H1 (cell line): ENCODE measurements at regions not wholly inside any gene's neighbourhood (a gene's known extent, or its start where the extent isn't known, plus 50 kb on each side); places are given as distances from the start of the nearest gene placed in this dataset.

Experiments
- CTCF ChIA-PET: fragments of 300-600 bp; sonication (Branson Sonifier 250); formaldehyde crosslinking; loops from one replicate; lab custom pipeline; 2021; ENCODE audit not compliant: partially characterized antibody; lab: Charles Lee
- POLR2A ChIA-PET: fragments of 300-600 bp; sonication (Branson Sonifier 250); formaldehyde crosslinking; loops from one replicate; lab custom pipeline; 2021; ENCODE audit warnings: inconsistent platforms; ENCODE audit not compliant: partially characterized antibody; lab: Charles Lee
- DNase-seq, 2 experiments: peaks; one replicate each; pipeline versions ENCODE4 v3.0.0 to v3.0.0-alpha.2; 2010 to 2022; ENCODE audit warnings: low spot score in 2 of 2, low read depth in 1 of 2, mixed read lengths in 1 of 2
- FAIRE-seq: peaks from 2 replicates; lab custom pipeline; 2011; peaks lifted over from hg19 to GRCh38; lab: Jason Lieb, UNC
- H2AFZ ChIP-seq: 2 replicates; pipeline ENCODE4 v1.8.1; 2012; ENCODE audit warnings: low read length, inconsistent platforms
- H2AK5ac ChIP-seq: 2 replicates; pipeline ENCODE4 v1.6.1; 2013; ENCODE audit warnings: low read depth, low read length
- H2BK120ac ChIP-seq: replicated peaks from 2 replicates; pipeline ENCODE3; 2013; ENCODE audit warnings: low read depth, low read length, inconsistent platforms
- H2BK12ac ChIP-seq: 2 replicates; pipeline ENCODE4 v1.6.1; 2013; ENCODE audit warnings: low read depth, low read length
- H2BK15ac ChIP-seq: 2 replicates; pipeline ENCODE4 v1.6.1; 2013; ENCODE audit warnings: low read length
- H2BK20ac ChIP-seq: 2 replicates; pipeline ENCODE4 v1.6.1; 2013; ENCODE audit warnings: low read length
- H2BK5ac ChIP-seq: 2 replicates; pipeline ENCODE4 v1.6.1; 2013; ENCODE audit warnings: low read depth, low read length
- H3K14ac ChIP-seq: 2 replicates; pipeline ENCODE4 v1.6.1; 2013; ENCODE audit warnings: inconsistent platforms; ENCODE audit not compliant: insufficient read length
- H3K18ac ChIP-seq: 2 replicates; pipeline ENCODE4 v1.6.1; 2013; ENCODE audit warnings: low read length; ENCODE audit errors: extremely low read depth
- H3K23ac ChIP-seq: 2 replicates; pipeline ENCODE4 v1.6.1; 2013; ENCODE audit warnings: inconsistent platforms; ENCODE audit not compliant: insufficient read length
- H3K23me2 ChIP-seq: 2 replicates; pipeline ENCODE4 v1.6.1; 2013; ENCODE audit warnings: low read depth, low read length
- H3K27ac ChIP-seq: 2 replicates; pipeline ENCODE4 v1.6.1; 2011; ENCODE audit warnings: low read depth, low read length, inconsistent platforms
- H3K27me3 ChIP-seq, 4 experiments: replicated peaks in 1 of 4; 1 replicate in 1 of 4; 2 replicates in 3 of 4; pipeline versions ENCODE4 v1.6.1 to v1.8.1; 2011 to 2013; ENCODE audit warnings: low read length in 3 of 4, mild to moderate bottlenecking in 3 of 4, inconsistent platforms in 2 of 4, mixed read lengths in 2 of 4, moderate library complexity in 1 of 4; ENCODE audit not compliant: control insufficient read depth in 3 of 4, insufficient read depth in 3 of 4; ENCODE audit errors: extremely low read depth in 1 of 4
- H3K36me3 ChIP-seq, 4 experiments: 2 replicates each; pipeline versions ENCODE4 v1.6.1 to v1.8.1; 2011 to 2013; ENCODE audit warnings: mild to moderate bottlenecking in 4 of 4, low read length in 3 of 4, moderate library complexity in 2 of 4, control low read depth in 1 of 4, inconsistent platforms in 1 of 4; ENCODE audit not compliant: insufficient read depth in 4 of 4, control insufficient read depth in 2 of 4
- H3K4ac ChIP-seq: replicated peaks from 2 replicates; pipeline ENCODE3; 2013; ENCODE audit warnings: low read length, low read depth, mixed read lengths, inconsistent platforms; ENCODE audit not compliant: insufficient read length
- H3K4me1 ChIP-seq, 4 experiments: replicated peaks in 1 of 4; 1 replicate in 1 of 4; 2 replicates in 3 of 4; pipeline versions ENCODE4 v1.6.1 to v1.8.1; 2011 to 2013; ENCODE audit warnings: low read length in 3 of 4, inconsistent platforms in 2 of 4, mixed read lengths in 1 of 4; ENCODE audit not compliant: insufficient read depth in 4 of 4, control insufficient read depth in 3 of 4
- H3K4me2 ChIP-seq, 2 experiments: 2 replicates each; pipeline versions ENCODE4 v1.6.1 to v1.8.1; 2011 to 2013; ENCODE audit warnings: low read depth in 2 of 2, low read length in 2 of 2, control low read depth in 1 of 2, inconsistent platforms in 1 of 2, mild to moderate bottlenecking in 1 of 2; ENCODE audit not compliant: insufficient read depth in 1 of 2
- H3K4me3 ChIP-seq, 4 experiments: fragments of 200-600, 300-600 bp in 1 of 4; sonication (generic), shearing (Covaris generic), sonication (Bioruptor Twin) in 1 of 4; 2 replicates each; pipeline versions ENCODE4 v1.5.1 to v1.8.1; 2011 to 2016; ENCODE audit warnings: low read length in 4 of 4, low read depth in 3 of 4, control low read depth in 2 of 4, inconsistent platforms in 2 of 4, mild to moderate bottlenecking in 2 of 4, mixed read lengths in 1 of 4, moderate library complexity in 1 of 4; ENCODE audit not compliant: insufficient read depth in 2 of 4; ENCODE audit errors: extremely low read depth in 1 of 4
- H3K56ac ChIP-seq: replicated peaks from 2 replicates; pipeline ENCODE3; 2013; ENCODE audit warnings: low read depth, mild to moderate bottlenecking, mixed read lengths, low read length, inconsistent platforms; ENCODE audit not compliant: insufficient read length
- H3K79me1 ChIP-seq: 2 replicates; pipeline ENCODE4 v1.6.1; 2013; ENCODE audit warnings: low read depth, low read length, control low read depth
- H3K79me2 ChIP-seq, 2 experiments: 2 replicates each; pipeline versions ENCODE4 v1.6.1 to v1.8.1; 2012 to 2013; ENCODE audit warnings: low read length in 2 of 2, mild to moderate bottlenecking in 2 of 2, inconsistent platforms in 1 of 2; ENCODE audit not compliant: insufficient read depth in 2 of 2, control insufficient read depth in 1 of 2
- H3K9ac ChIP-seq, 4 experiments: replicated peaks in 1 of 4; 1 replicate in 1 of 4; 2 replicates in 3 of 4; pipeline versions ENCODE4 v1.6.1 to v1.8.1; 2011 to 2013; ENCODE audit warnings: low read depth in 3 of 4, low read length in 3 of 4, control low read depth in 2 of 4, mild to moderate bottlenecking in 2 of 4, moderate library complexity in 2 of 4, inconsistent platforms in 1 of 4; ENCODE audit errors: extremely low read depth in 1 of 4
- H3K9me3 ChIP-seq, 2 experiments: 2 replicates each; pipeline versions ENCODE4 v1.6.1 to v1.8.1; 2012 to 2013; ENCODE audit warnings: mild to moderate bottlenecking in 2 of 2, moderate library complexity in 2 of 2, control low read depth in 1 of 2, inconsistent platforms in 1 of 2, low read depth in 1 of 2, low read length in 1 of 2, mixed read lengths in 1 of 2; ENCODE audit not compliant: insufficient read depth in 2 of 2
- H4K20me1 ChIP-seq, 2 experiments: replicated peaks in 1 of 2; 2 replicates each; pipeline versions ENCODE3 to v1.8.1; 2011 to 2013; ENCODE audit warnings: inconsistent platforms in 2 of 2, low read length in 2 of 2, mild to moderate bottlenecking in 1 of 2; ENCODE audit not compliant: insufficient read depth in 2 of 2, control insufficient read depth in 1 of 2
- H4K5ac ChIP-seq: 2 replicates; pipeline ENCODE4 v1.6.1; 2013; ENCODE audit warnings: low read length, low read depth, mixed read lengths, inconsistent platforms; ENCODE audit not compliant: insufficient read length
- H4K8ac ChIP-seq: 2 replicates; pipeline ENCODE4 v1.8.0; 2013; ENCODE audit warnings: mild to moderate bottlenecking, moderate library complexity, low read length, inconsistent platforms; ENCODE audit not compliant: insufficient read depth; ENCODE audit errors: extremely low read depth
- H4K91ac ChIP-seq: replicated peaks from 2 replicates; pipeline ENCODE3; 2013; ENCODE audit warnings: low read length, mixed read lengths, inconsistent platforms; ENCODE audit not compliant: insufficient read length
- CBX8 ChIP-seq: fragments of 300-800, 300-1000 bp; sonication (generic); IDR thresholded peaks from 2 replicates; pipeline ENCODE4 v1.7.1; 2016; ENCODE audit warnings: low read depth, low read length, borderline replicate concordance
- CREB1 ChIP-seq: IDR thresholded peaks from 2 replicates; pipeline ENCODE4 v1.6.1; 2012; ENCODE audit warnings: inconsistent platforms
- CTCF ChIP-seq, 3 experiments: IDR thresholded peaks; 1 replicate in 2 of 3; 2 replicates in 1 of 3; pipeline versions ENCODE4 v1.5.1 to v1.6.1; 2011; ENCODE audit warnings: low read length in 3 of 3, mild to moderate bottlenecking in 3 of 3, inconsistent platforms in 2 of 3, low read depth in 1 of 3, moderate library complexity in 1 of 3; ENCODE audit not compliant: insufficient read depth in 1 of 3; ENCODE audit errors: control extremely low read depth in 1 of 3
- FOSL1 ChIP-seq: IDR thresholded peaks from 2 replicates; pipeline ENCODE4 v1.6.1; 2011; ENCODE audit warnings: mild to moderate bottlenecking, low read depth, low read length, moderate library complexity; ENCODE audit not compliant: insufficient read depth
- GABPA ChIP-seq: IDR thresholded peaks from 2 replicates; pipeline ENCODE4 v1.6.1; 2011; ENCODE audit warnings: mild to moderate bottlenecking, low read length, moderate library complexity, borderline replicate concordance; ENCODE audit not compliant: insufficient read depth
- NANOG ChIP-seq: IDR thresholded peaks from 2 replicates; pipeline ENCODE4 v1.6.1; 2011; ENCODE audit warnings: low read length, low read depth, mild to moderate bottlenecking, inconsistent platforms; ENCODE audit not compliant: insufficient read depth, poor library complexity, severe bottlenecking
- POU5F1 ChIP-seq: IDR thresholded peaks from 2 replicates; pipeline ENCODE4 v1.6.1; 2011; ENCODE audit warnings: low read depth, mild to moderate bottlenecking, low read length, moderate library complexity
- RAD21 ChIP-seq, 2 experiments: IDR thresholded peaks in 1 of 2; conservative IDR thresholded peaks in 1 of 2; 2 replicates each; pipeline ENCODE4 v1.6.1; 2011; ENCODE audit warnings: low read depth in 2 of 2, low read length in 2 of 2, improper control_type of control experiment in 1 of 2, inconsistent platforms in 1 of 2, mild to moderate bottlenecking in 1 of 2, moderate library complexity in 1 of 2
- RBBP5 ChIP-seq: IDR thresholded peaks from 2 replicates; pipeline ENCODE4 v1.7.1; 2012; ENCODE audit warnings: low read depth, mild to moderate bottlenecking, inconsistent platforms, low read length, moderate library complexity, borderline replicate concordance
- RFX5 ChIP-seq: IDR thresholded peaks from 2 replicates; pipeline ENCODE4 v1.6.1; 2011; ENCODE audit warnings: low read depth, low read length, improper control_type of control experiment, borderline replicate concordance
- WGBS, 2 experiments: shearing (Covaris generic) in 1 of 2; methylation state at CpG; one replicate each; pipeline versions ENCODE4 v1.1.6 to v1.1.7; 2013 to 2015; ENCODE audit warnings: low lambda C conversion rate in 2 of 2, mixed read lengths in 2 of 2, inconsistent platforms in 1 of 2, low coverage in 1 of 2, missing lambda C conversion rate in 1 of 2; ENCODE audit not compliant: insufficient replicate concordance in 2 of 2, insufficient coverage in 1 of 2, insufficient read length in 1 of 2; ENCODE audit errors: extremely low coverage in 1 of 2, missing lambda C conversion rate in 1 of 2; 5-methylcytosine and 5-hydroxymethylcytosine counted together
- TF ChIP-seq, protein P1 (sequence below): IDR thresholded peaks from 2 replicates; pipeline ENCODE4 v1.6.1; 2011; ENCODE audit warnings: low read depth, mild to moderate bottlenecking, low read length; ENCODE audit not compliant: insufficient read depth

- Histone ChIP-seq H3K9me3 (no peaks in the 10 kb centered on the region), H4K20me1 (no peaks in the 10 kb centered on the region), H2BK20ac (no peak overlapping the region), H3K79me1 (no peaks in the 10 kb centered on the region), H4K5ac (no peak overlapping the region), H3K56ac (no peak overlapping the region), H3K14ac (no peak overlapping the region), H3K4me2 (no peak overlapping the region), H3K9ac (no peak overlapping the region), H3K23ac (no peak overlapping the region), H2BK12ac (no peak overlapping the region), H3K79me2 (no peaks in the 10 kb centered on the region), H2BK120ac (no peak overlapping the region), H2AK5ac (no peak overlapping the region), H3K4me3 (no peak overlapping the region), H2BK15ac (no peak overlapping the region), H3K27ac (no peak overlapping the region), H4K91ac (no peak overlapping the region), H3K36me3 (no peaks in the 10 kb centered on the region), H3K4ac (no peak overlapping the region), H4K8ac (no peak overlapping the region), H2BK5ac (no peak overlapping the region), H3K18ac (no peak overlapping the region), H3K23me2 (no peaks in the 10 kb centered on the region), H3K27me3 (peaks cover 0 to 1% (median 0%) of the 10 kb centered on the region in 4 experiments; a peak in 1 of 7 replicates), H3K4me1 (no peaks in the 10 kb centered on the region), H2AFZ (no peak overlapping the region)
- FAIRE-seq, result no peak
- no peak for DNase-seq
- ChIA-PET POLR2A (no interaction called here), CTCF (interaction anchor here (1.2 to 2.1 kb wide), 3 partner anchors 13 to 362 kb away, joined by 3 to 6 read pairs (median 4); no protein-coding TSS in a partner anchor)
- 93% methylated on average over 3 of the region's 3 CpGs; no CpG with 5 or more reads in 1 of the 2 experiments for WGBS, 2 experiments
- TF ChIP-seq RBBP5 (no peak), FOSL1 (no peak), NANOG (no peak), CBX8 (no peak), RAD21 (IDR thresholded peaks at IDR 0.05 in 1 of 2, conservative IDR thresholded peaks at IDR 0.05 in 1 of 2; ENCODE audit: low read depth in 2 of 2, low read length in 2 of 2) (no peak), CTCF (IDR thresholded peaks at IDR 0.05; ENCODE audit: control extremely low read depth in 1 of 3, insufficient read depth in 1 of 3, low read depth in 1 of 3, low read length in 3 of 3) (no peak), GABPA (no peak), RFX5 (no peak), CREB1 (no peak), POU5F1 (no peak)
- TF ChIP-seq, protein P1, sequence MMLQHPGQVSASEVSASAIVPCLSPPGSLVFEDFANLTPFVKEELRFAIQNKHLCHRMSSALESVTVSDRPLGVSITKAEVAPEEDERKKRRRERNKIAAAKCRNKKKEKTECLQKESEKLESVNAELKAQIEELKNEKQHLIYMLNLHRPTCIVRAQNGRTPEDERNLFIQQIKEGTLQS, result no peak
These were observed 376.5 kb upstream of the MARCKS start for GRCh38 chr6:113480616-113481015.
